ENCODE measurements at regions not wholly inside any gene's neighbourhood (a gene's known extent, or its start where the extent isn't known, plus 50 kb on each side); places are given as distances from the start of the nearest gene placed in this dataset.

- DNase-seq, result no peak
- no peaks in the 10 kb centered on the region for H3K36me3 Mint-ChIP-seq (ENCODE audit: low read depth)
- peaks cover 20% of the 10 kb centered on the region for H3K27me3 Mint-ChIP-seq (ENCODE audit: low read depth, poor library complexity)
- H3K4me1 Mint-ChIP-seq, result peaks cover 26% of the 10 kb centered on the region
- TF ChIP-seq, protein P1, sequence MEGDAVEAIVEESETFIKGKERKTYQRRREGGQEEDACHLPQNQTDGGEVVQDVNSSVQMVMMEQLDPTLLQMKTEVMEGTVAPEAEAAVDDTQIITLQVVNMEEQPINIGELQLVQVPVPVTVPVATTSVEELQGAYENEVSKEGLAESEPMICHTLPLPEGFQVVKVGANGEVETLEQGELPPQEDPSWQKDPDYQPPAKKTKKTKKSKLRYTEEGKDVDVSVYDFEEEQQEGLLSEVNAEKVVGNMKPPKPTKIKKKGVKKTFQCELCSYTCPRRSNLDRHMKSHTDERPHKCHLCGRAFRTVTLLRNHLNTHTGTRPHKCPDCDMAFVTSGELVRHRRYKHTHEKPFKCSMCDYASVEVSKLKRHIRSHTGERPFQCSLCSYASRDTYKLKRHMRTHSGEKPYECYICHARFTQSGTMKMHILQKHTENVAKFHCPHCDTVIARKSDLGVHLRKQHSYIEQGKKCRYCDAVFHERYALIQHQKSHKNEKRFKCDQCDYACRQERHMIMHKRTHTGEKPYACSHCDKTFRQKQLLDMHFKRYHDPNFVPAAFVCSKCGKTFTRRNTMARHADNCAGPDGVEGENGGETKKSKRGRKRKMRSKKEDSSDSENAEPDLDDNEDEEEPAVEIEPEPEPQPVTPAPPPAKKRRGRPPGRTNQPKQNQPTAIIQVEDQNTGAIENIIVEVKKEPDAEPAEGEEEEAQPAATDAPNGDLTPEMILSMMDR (IDR thresholded peaks at IDR 0.05), result no peak
- H3K9me3 Mint-ChIP-seq, result no peaks in the 10 kb centered on the region
- H3K4me3 Mint-ChIP-seq, result no peak overlapping the region
- peak overlapping the region; percentile 81 for H3K27ac Mint-ChIP-seq
Observed at GRCh38 chr5:32851559-32852173, 140.5 kb downstream of the NPR3 start.

GRCh38 chr5:32852535-32852934, 141.4 kb downstream of the NPR3 start:
- Mint-ChIP-seq H3K27ac (peak overlapping the region; percentile 81), H3K27me3 (ENCODE audit: low read depth, poor library complexity) (peaks cover 16% of the 10 kb centered on the region), H3K4me3 (no peak overlapping the region), H3K36me3 (ENCODE audit: low read depth) (no peaks in the 10 kb centered on the region), H3K9me3 (peaks cover 4% of the 10 kb centered on the region), H3K4me1 (peaks cover 26% of the 10 kb centered on the region)
- DNase-seq, result peak; percentile 70
- TF ChIP-seq, protein P1 (IDR thresholded peaks at IDR 0.05), result peak; percentile 24

DNA sequence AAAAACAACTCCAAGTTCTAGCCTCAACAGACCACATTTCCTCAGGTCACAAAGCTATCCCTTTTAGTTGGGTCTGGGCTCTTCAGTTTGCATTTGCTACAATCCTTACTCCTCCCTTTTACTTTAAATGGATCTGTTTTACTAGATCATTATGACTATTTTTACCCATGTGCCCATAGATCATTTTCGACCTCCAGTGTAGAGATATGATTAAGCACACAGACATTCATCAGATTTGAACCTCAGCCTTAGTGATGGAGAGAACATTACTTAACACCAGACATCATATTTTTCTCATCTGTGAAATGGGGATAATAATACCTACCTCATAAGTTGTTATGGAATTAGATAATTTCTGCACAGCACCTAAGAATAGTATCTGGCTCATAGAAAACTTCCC, 141.9 kb downstream of the NPR3 start:
- Mint-ChIP-seq H3K4me3 (no peak overlapping the region), H3K9me3 (peaks cover 9% of the 10 kb centered on the region), H3K36me3 (ENCODE audit: low read depth) (no peaks in the 10 kb centered on the region), H3K4me1 (peaks cover 26% of the 10 kb centered on the region), H3K27me3 (ENCODE audit: low read depth, poor library complexity) (peaks cover 14% of the 10 kb centered on the region), H3K27ac (no peak overlapping the region)
- TF ChIP-seq, protein P1 (IDR thresholded peaks at IDR 0.05), result no peak
- no peak for DNase-seq

DNA sequence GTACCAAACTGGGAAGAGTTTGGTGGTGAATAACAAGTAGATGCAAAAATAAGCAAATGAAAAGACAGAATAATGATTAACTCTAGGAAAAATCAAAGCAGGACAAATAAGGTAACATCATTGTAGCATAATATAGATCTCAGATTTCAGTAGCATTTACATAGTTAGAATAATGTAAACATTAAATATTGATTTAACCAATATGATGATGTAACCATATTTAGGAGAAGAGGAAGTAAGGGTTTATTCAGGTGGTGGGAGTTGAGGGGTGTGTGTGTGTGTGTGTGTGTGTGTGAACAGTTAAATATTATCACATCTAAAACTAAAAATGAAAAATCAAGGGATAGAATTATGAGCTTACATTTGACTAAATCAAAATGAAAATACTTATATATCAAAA, 143.4 kb downstream of the NPR3 start:
- Mint-ChIP-seq H3K4me3 (no peak overlapping the region), H3K4me1 (peaks cover 26% of the 10 kb centered on the region), H3K36me3 (ENCODE audit: low read depth) (no peaks in the 10 kb centered on the region), H3K27me3 (ENCODE audit: low read depth, poor library complexity) (peaks cover 5% of the 10 kb centered on the region), H3K27ac (no peak overlapping the region), H3K9me3 (peaks cover 22% of the 10 kb centered on the region)
- TF ChIP-seq, protein P1 (IDR thresholded peaks at IDR 0.05), result no peak
- no peak for DNase-seq

- H3K36me3 Mint-ChIP-seq (ENCODE audit: low read depth), result no peaks in the 10 kb centered on the region
- H3K4me3 Mint-ChIP-seq, result no peak overlapping the region
- TF ChIP-seq, protein P1 (IDR thresholded peaks at IDR 0.05), result no peak
- H3K27ac Mint-ChIP-seq, result no peak overlapping the region
- H3K4me1 Mint-ChIP-seq, result no peaks in the 10 kb centered on the region
- H3K9me3 Mint-ChIP-seq, result peaks cover 31% of the 10 kb centered on the region
- DNase-seq, result no peak
- H3K27me3 Mint-ChIP-seq (ENCODE audit: low read depth, poor library complexity), result no peaks in the 10 kb centered on the region
Observed at GRCh38 chr5:32859211-32859641, 148.1 kb downstream of the NPR3 start.

DNA sequence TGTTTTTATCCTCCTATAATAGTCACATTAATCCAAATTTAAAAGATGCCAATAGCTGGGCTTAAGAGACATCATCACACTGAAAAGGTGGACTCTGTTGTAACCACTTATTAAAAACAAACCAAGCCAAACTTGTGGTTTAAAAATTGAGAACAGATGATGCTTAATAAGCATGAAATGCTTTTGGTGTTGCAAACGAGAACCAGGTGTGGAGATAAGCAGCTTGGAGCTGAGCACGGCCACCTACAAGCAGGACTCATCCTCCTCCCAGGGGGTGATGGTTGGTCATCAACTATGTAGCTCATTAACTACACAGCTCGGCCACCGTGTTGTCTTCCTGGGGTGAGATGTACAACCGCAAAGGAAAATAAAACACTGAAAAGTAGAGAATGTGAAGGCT, 154.4 kb downstream of the NPR3 start:
- H3K27ac Mint-ChIP-seq, result no peak overlapping the region
- H3K27me3 Mint-ChIP-seq (ENCODE audit: low read depth, poor library complexity), result no peaks in the 10 kb centered on the region
- no peaks in the 10 kb centered on the region for H3K4me1 Mint-ChIP-seq
- DNase-seq, result no peak
- no peaks in the 10 kb centered on the region for H3K36me3 Mint-ChIP-seq (ENCODE audit: low read depth)
- H3K9me3 Mint-ChIP-seq, result no peaks in the 10 kb centered on the region
- H3K4me3 Mint-ChIP-seq, result no peak overlapping the region
- TF ChIP-seq, protein P1 (IDR thresholded peaks at IDR 0.05), result no peak

Measured in nephron progenitor cell (in vitro differentiated cells).